ENCODE measurements at regions not wholly inside any gene's neighbourhood (a gene's known extent, or its start where the extent isn't known, plus 50 kb on each side); places are given as distances from the start of the nearest gene placed in this dataset.
A peak's percentile ranks its signal among the peaks of the same experiment; 100 is the strongest.

- Histone ChIP-seq H2BK20ac (ENCODE audit: low read depth, low read length, poor library complexity, severe bottlenecking) (no peak overlapping the region), H3K23ac (ENCODE audit: insufficient read length, low read depth, low read length) (no peak overlapping the region), H4K20me1 (ENCODE audit: control insufficient read depth, insufficient read depth, insufficient read length) (no peaks in the 10 kb centered on the region), H3K4me1 (ENCODE audit: insufficient read depth, low read length) (no peaks in the 10 kb centered on the region; the same call in 1 of the 2 replicates), H3K56ac (ENCODE audit: insufficient read length, low read depth, low read length) (no peak overlapping the region), H3T11ph (ENCODE audit: low read length) (no peak overlapping the region), H4K5ac (ENCODE audit: insufficient read length, low read depth, low read length) (no peak overlapping the region), H4K8ac (replicated peaks; ENCODE audit: insufficient read length, low read depth, low read length) (no peak overlapping the region), H3K79me2 (ENCODE audit: insufficient read depth, low read length) (no peaks in the 10 kb centered on the region), H3K27ac (ENCODE audit: insufficient read length, low read depth, low read length) (no peak overlapping the region), H2AFZ (ENCODE audit: low read length) (peak overlapping the region; percentile 29), H2BK120ac (ENCODE audit: low read depth, low read length, poor library complexity, severe bottlenecking) (no peak overlapping the region), H4K91ac (ENCODE audit: insufficient read length, low read depth, low read length) (no peak overlapping the region), H3K9ac (ENCODE audit: extremely low read depth, insufficient read length, low read length) (no peak overlapping the region), H3K23me2 (ENCODE audit: insufficient read length, low read depth, low read length, poor library complexity, severe bottlenecking) (no peaks in the 10 kb centered on the region), H3K18ac (ENCODE audit: insufficient read length, low read depth, low read length) (no peak overlapping the region), H3K4me2 (ENCODE audit: insufficient read depth, insufficient read length, low read length) (no peak overlapping the region), H3K4ac (ENCODE audit: low read depth, low read length) (no peak overlapping the region), H3K14ac (ENCODE audit: insufficient read depth, low read length) (no peak overlapping the region), H3K9me3 (ENCODE audit: control insufficient read depth, low read depth, low read length) (no peaks in the 10 kb centered on the region), H2AK5ac (ENCODE audit: insufficient read length, low read length) (no peak overlapping the region), H3K79me1 (ENCODE audit: insufficient read depth, low read depth, low read length, poor library complexity, severe bottlenecking) (no peaks in the 10 kb centered on the region), H3K27me3 (ENCODE audit: insufficient read depth, low read length) (no peaks in the 10 kb centered on the region), H2BK5ac (ENCODE audit: insufficient read length, low read length) (no peak overlapping the region), H2BK12ac (ENCODE audit: insufficient read length, low read depth, low read length) (no peak overlapping the region), H2BK15ac (ENCODE audit: low read depth, low read length) (no peak overlapping the region)
- Mint-ChIP-seq H3K27me3 (ENCODE audit: low read depth) (no peaks in the 10 kb centered on the region; the same call in 1 of the 2 replicates), H3K9me3 (peaks cover 0 to 2% of the 10 kb centered on the region in 2 experiments; a peak in 1 of 5 replicates), H3K27ac (peak overlapping the region in 1 of 3 experiments; percentile 11; a peak in 1 of 7 replicates), H3K36me3 (ENCODE audit: insufficient read depth in 1 of 3, low read depth in 3 of 3) (no peaks in the 10 kb centered on the region; a peak in 1 of 7 replicates), H3K4me3 (no peak overlapping the region), H3K4me1 (peaks cover 33 to 37% of the 10 kb centered on the region in 2 experiments)
- DNase-seq: no peak
- no CpG with 5 or more reads among the region's 4 CpGs for WGBS (ENCODE audit: extremely low coverage, insufficient read length, low lambda C conversion rate)
- no peak for TF ChIP-seq CTCF (conservative IDR thresholded peaks at IDR 0.05)
These were observed 108.0 kb downstream of the KDR start for GRCh38 chr4:55017406-55017805.
